T-cell (primary cell): ENCODE measurements at regions not wholly inside any gene's neighbourhood (a gene's known extent, or its start where the extent isn't known, plus 50 kb on each side); places are given as distances from the start of the nearest gene placed in this dataset.

Experiments used
- ATAC-seq, 4 experiments: fragments of 200-7000 bp in 3 of 4; fragments of 150-1000 bp in 1 of 4; cut with Tn5 transposase; replicated peaks in 1 of 4; 1 replicate in 3 of 4; 2 replicates in 1 of 4; pipeline ENCODE4 v1.10.0; 2021; ENCODE audit warnings: moderate library complexity in 3 of 4, mild to moderate bottlenecking in 2 of 4, moderate number of reproducible peaks in 1 of 4
- CTCF ChIA-PET, 2 donors: fragments of 300-600 bp; sonication (Branson Sonifier 250); formaldehyde crosslinking; loops; one replicate each; lab custom pipeline; 2022; ENCODE audit warnings: antibody characterized with exemption in 2 of 2; lab: Charles Lee
- POLR2A ChIA-PET, 2 donors: fragments of 300-600 bp; sonication (Branson Sonifier 250); formaldehyde crosslinking; loops; one replicate each; lab custom pipeline; 2022; ENCODE audit warnings: antibody characterized with exemption in 2 of 2; lab: Charles Lee
- DNase-seq, 35 experiments: peaks; one replicate each; pipeline versions ENCODE4 v3.0.0 to v3.0.0-alpha.2; 2013 to 2023
- H3K27ac ChIP-seq: one replicate; pipeline ENCODE4 v1.5.1; 2013; ENCODE audit warnings: low read length
- H3K27me3 ChIP-seq, 2 experiments: replicated peaks in 1 of 2; 1 replicate in 1 of 2; 2 replicates in 1 of 2; pipeline versions ENCODE4 v1.6.1 to v1.7.0; 2013; ENCODE audit warnings: low read length in 1 of 2, mixed read lengths in 1 of 2; ENCODE audit not compliant: control insufficient read depth in 2 of 2, insufficient read depth in 2 of 2; ENCODE audit errors: extremely low read depth in 1 of 2
- H3K36me3 ChIP-seq, 2 donors: 1 replicate in 1 of 2; 2 replicates in 1 of 2; pipeline versions ENCODE4 v1.6.1 to v1.7.0; 2013; ENCODE audit warnings: low read length in 1 of 2; ENCODE audit not compliant: control insufficient read depth in 2 of 2, insufficient read depth in 1 of 2; ENCODE audit errors: extremely low read depth in 1 of 2
- H3K4me1 ChIP-seq, 2 experiments: 1 replicate in 1 of 2; 2 replicates in 1 of 2; pipeline versions ENCODE4 v1.6.1 to v1.7.0; 2013; ENCODE audit warnings: low read length in 2 of 2, mixed read lengths in 1 of 2; ENCODE audit not compliant: insufficient read depth in 2 of 2, control insufficient read depth in 1 of 2; ENCODE audit errors: extremely low read depth in 1 of 2
- H3K4me3 ChIP-seq, 2 donors: 1 replicate in 1 of 2; 2 replicates in 1 of 2; pipeline versions ENCODE4 v1.5.1 to v1.7.0; 2013; ENCODE audit warnings: mild to moderate bottlenecking in 2 of 2, low read length in 1 of 2, moderate library complexity in 1 of 2; ENCODE audit not compliant: control insufficient read depth in 1 of 2; ENCODE audit errors: extremely low read depth in 1 of 2
- H3K9me3 ChIP-seq: 2 replicates; pipeline ENCODE4 v1.7.0; 2013
- H3K27ac Mint-ChIP-seq, 2 donors: one replicate each; pipeline ENCODE4 v1.8.0; 2020 to 2021; ENCODE audit warnings: mild to moderate bottlenecking in 2 of 2, mixed read lengths in 2 of 2
- H3K27me3 Mint-ChIP-seq, 2 donors: one replicate each; pipeline ENCODE4 v1.8.0; 2021 to 2022; ENCODE audit warnings: mixed read lengths in 2 of 2
- H3K36me3 Mint-ChIP-seq: one replicate; pipeline ENCODE4 v1.8.0; 2021; ENCODE audit warnings: mixed read lengths
- H3K4me1 Mint-ChIP-seq, 3 donors: one replicate each; pipeline ENCODE4 v1.8.0; 2020 to 2022; ENCODE audit warnings: mixed read lengths in 3 of 3, mild to moderate bottlenecking in 1 of 3
- H3K4me3 Mint-ChIP-seq, 3 donors: one replicate each; pipeline ENCODE4 v1.8.0; 2020 to 2022; ENCODE audit warnings: mild to moderate bottlenecking in 3 of 3, mixed read lengths in 3 of 3, moderate library complexity in 3 of 3
- H3K9me3 Mint-ChIP-seq, 3 donors: one replicate each; pipeline ENCODE4 v1.8.0; 2020 to 2022; ENCODE audit warnings: mixed read lengths in 3 of 3
- WGBS: methylation state at CpG from one replicate; pipeline ENCODE4 v1.1.5; 2013; ENCODE audit warnings: missing lambda C conversion rate; ENCODE audit not compliant: insufficient coverage; 5-methylcytosine and 5-hydroxymethylcytosine counted together

- Histone ChIP-seq H3K4me3 (no peak overlapping the region), H3K9me3 (no peaks in the 10 kb centered on the region), H3K4me1 (no peaks in the 10 kb centered on the region), H3K27ac (no peak overlapping the region), H3K27me3 (no peaks in the 10 kb centered on the region), H3K36me3 (no peaks in the 10 kb centered on the region)
- Mint-ChIP-seq H3K9me3 (peaks cover 8 to 20% (median 10%) of the 10 kb centered on the region in 3 donors), H3K4me1 (no peaks in the 10 kb centered on the region), H3K36me3 (no peaks in the 10 kb centered on the region), H3K27ac (no peak overlapping the region), H3K4me3 (no peak overlapping the region), H3K27me3 (no peaks in the 10 kb centered on the region)
- CTCF ChIA-PET: no interaction called here
- POLR2A ChIA-PET: no interaction called here
- DNase-seq (no peak), ATAC-seq (no peak)
- WGBS: no CpG with 5 or more reads among the region's 4 CpGs
Observed at GRCh38 chrX:10929747-10930146, 181.4 kb upstream of the HCCS start.

- DNase-seq (no peak), ATAC-seq (no peak)
- no peaks in the 10 kb centered on the region for H3K9me3 ChIP-seq
- ChIA-PET POLR2A (no interaction called here), CTCF (no interaction called here)
- H3K4me1 ChIP-seq: no peaks in the 10 kb centered on the region
- Mint-ChIP-seq H3K27me3 (no peaks in the 10 kb centered on the region), H3K4me1 (no peaks in the 10 kb centered on the region), H3K4me3 (no peak overlapping the region), H3K36me3 (no peaks in the 10 kb centered on the region), H3K9me3 (peaks cover 8 to 18% (median 12%) of the 10 kb centered on the region in 3 donors), H3K27ac (no peak overlapping the region)
- no peak overlapping the region for H3K4me3 ChIP-seq
- no peaks in the 10 kb centered on the region for H3K27me3 ChIP-seq
- no peaks in the 10 kb centered on the region for H3K36me3 ChIP-seq
- no CpG with 5 or more reads among the region's 1 CpG for WGBS
- H3K27ac ChIP-seq: no peak overlapping the region
Observed at GRCh38 chrX:10930151-10930550, 181.0 kb upstream of the HCCS start.

GRCh38 chrX:10931976-10932375 lies 179.2 kb upstream of the HCCS start:
- POLR2A ChIA-PET: no interaction called here
- H3K27ac Mint-ChIP-seq: no peak overlapping the region
- H3K9me3 Mint-ChIP-seq: peaks cover 8 to 15% (median 10%) of the 10 kb centered on the region in 3 donors
- Histone ChIP-seq H3K4me3 (no peak overlapping the region), H3K9me3 (no peaks in the 10 kb centered on the region), H3K27me3 (no peaks in the 10 kb centered on the region), H3K36me3 (no peaks in the 10 kb centered on the region), H3K27ac (no peak overlapping the region), H3K4me1 (no peaks in the 10 kb centered on the region)
- CTCF ChIA-PET: no interaction called here
- ATAC-seq (no peak), DNase-seq (no peak)
- 100% methylated on average over 1 of the region's 6 CpGs for WGBS
- no peak overlapping the region for H3K4me3 Mint-ChIP-seq
- no peaks in the 10 kb centered on the region for H3K36me3 Mint-ChIP-seq
- H3K27me3 Mint-ChIP-seq: no peaks in the 10 kb centered on the region
- H3K4me1 Mint-ChIP-seq: no peaks in the 10 kb centered on the region

GRCh38 chrX:10932842-10933440 lies 178.2 kb upstream of the HCCS start:
- no peak overlapping the region for H3K4me3 ChIP-seq
- Mint-ChIP-seq H3K36me3 (no peaks in the 10 kb centered on the region), H3K27ac (no peak overlapping the region), H3K4me1 (no peaks in the 10 kb centered on the region), H3K4me3 (no peak overlapping the region), H3K9me3 (peaks cover 8 to 15% (median 10%) of the 10 kb centered on the region in 3 donors), H3K27me3 (no peaks in the 10 kb centered on the region)
- ATAC-seq: no peak
- POLR2A ChIA-PET: no interaction called here
- CTCF ChIA-PET: no interaction called here
- H3K27ac ChIP-seq: no peak overlapping the region
- H3K4me1 ChIP-seq: no peaks in the 10 kb centered on the region
- H3K36me3 ChIP-seq: no peaks in the 10 kb centered on the region
- H3K27me3 ChIP-seq: no peaks in the 10 kb centered on the region
- DNase-seq: no peak
- H3K9me3 ChIP-seq: no peaks in the 10 kb centered on the region
- no CpG with 5 or more reads among the region's 2 CpGs for WGBS

GRCh38 chrX:10935501-10935900 lies 175.6 kb upstream of the HCCS start:
- Mint-ChIP-seq H3K4me1 (no peaks in the 10 kb centered on the region), H3K27me3 (no peaks in the 10 kb centered on the region), H3K4me3 (no peak overlapping the region), H3K27ac (no peak overlapping the region), H3K36me3 (no peaks in the 10 kb centered on the region), H3K9me3 (peaks cover 5 to 8% (median 6%) of the 10 kb centered on the region in 3 donors)
- CTCF ChIA-PET: no interaction called here
- Histone ChIP-seq H3K27me3 (no peaks in the 10 kb centered on the region), H3K27ac (no peak overlapping the region), H3K4me1 (no peaks in the 10 kb centered on the region), H3K9me3 (no peaks in the 10 kb centered on the region), H3K36me3 (no peaks in the 10 kb centered on the region), H3K4me3 (no peak overlapping the region)
- WGBS: no CpG with 5 or more reads among the region's 3 CpGs
- POLR2A ChIA-PET: no interaction called here
- no peak for DNase-seq
- no peak for ATAC-seq

GRCh38 chrX:10936976-10937375 lies 174.2 kb upstream of the HCCS start:
- Mint-ChIP-seq H3K27ac (no peak overlapping the region), H3K4me3 (no peak overlapping the region), H3K27me3 (no peaks in the 10 kb centered on the region), H3K36me3 (no peaks in the 10 kb centered on the region), H3K4me1 (no peaks in the 10 kb centered on the region), H3K9me3 (peaks cover 5 to 6% (median 5%) of the 10 kb centered on the region in 3 donors)
- ChIA-PET CTCF (no interaction called here), POLR2A (no interaction called here)
- no peak for DNase-seq
- Histone ChIP-seq H3K4me1 (no peaks in the 10 kb centered on the region), H3K27me3 (no peaks in the 10 kb centered on the region), H3K27ac (no peak overlapping the region), H3K4me3 (no peak overlapping the region), H3K36me3 (no peaks in the 10 kb centered on the region), H3K9me3 (no peaks in the 10 kb centered on the region)
- ATAC-seq: no peak

GRCh38 chrX:10938365-10938923 lies 172.7 kb upstream of the HCCS start:
- H3K9me3 Mint-ChIP-seq: peaks cover 5 to 10% (median 8%) of the 10 kb centered on the region in 3 donors
- no peak overlapping the region for H3K4me3 ChIP-seq
- no peaks in the 10 kb centered on the region for H3K4me1 ChIP-seq
- H3K36me3 ChIP-seq: no peaks in the 10 kb centered on the region
- H3K9me3 ChIP-seq: no peaks in the 10 kb centered on the region
- H3K4me3 Mint-ChIP-seq: no peak overlapping the region
- no peak overlapping the region for H3K27ac ChIP-seq
- ChIA-PET POLR2A (no interaction called here), CTCF (no interaction called here)
- peaks cover 3% of the 10 kb centered on the region for H3K36me3 Mint-ChIP-seq
- no peaks in the 10 kb centered on the region for H3K27me3 ChIP-seq
- WGBS: no CpG with 5 or more reads among the region's 6 CpGs
- no peaks in the 10 kb centered on the region for H3K27me3 Mint-ChIP-seq
- no peak for ATAC-seq
- no peak for DNase-seq
- H3K27ac Mint-ChIP-seq: no peak overlapping the region
- no peaks in the 10 kb centered on the region for H3K4me1 Mint-ChIP-seq
